Suppressor macrophage treated with lipopolysaccharide for 4 hours (primary cell): ENCODE measurements at regions not wholly inside any gene's neighbourhood (a gene's known extent, or its start where the extent isn't known, plus 50 kb on each side); places are given as distances from the start of the nearest gene placed in this dataset.
"Not testable (repeated sequence)": the region's sequence is repeated elsewhere in the genome, so short reads cannot be mapped to it uniquely, and the experiment has no call there.

Experiments
- DNase-seq: peaks from one replicate; pipeline ENCODE4 v3.0.0-alpha.2; 2020

GRCh38 chr5:1575991-1576714, 52.4 kb upstream of the LPCAT1 start:
- DNase-seq, result not testable (repeated sequence)

- not testable (repeated sequence) for DNase-seq
These were observed 51.7 kb upstream of the LPCAT1 start for GRCh38 chr5:1575491-1575890.

- DNase-seq, result not testable (repeated sequence)
These were observed 50.2 kb upstream of the LPCAT1 start for GRCh38 chr5:1574023-1574318.

GRCh38 chr5:1573217-1574022, 49.7 kb upstream of the LPCAT1 start:
- DNase-seq, result not testable (repeated sequence)
